ENCODE measurements at regions not wholly inside any gene's neighbourhood (a gene's known extent, or its start where the extent isn't known, plus 50 kb on each side); places are given as distances from the start of the nearest gene placed in this dataset.

GRCh38 chr9:16341177-16341576 lies 529.3 kb downstream of the BNC2 start:
- TF ChIP-seq, protein P1, sequence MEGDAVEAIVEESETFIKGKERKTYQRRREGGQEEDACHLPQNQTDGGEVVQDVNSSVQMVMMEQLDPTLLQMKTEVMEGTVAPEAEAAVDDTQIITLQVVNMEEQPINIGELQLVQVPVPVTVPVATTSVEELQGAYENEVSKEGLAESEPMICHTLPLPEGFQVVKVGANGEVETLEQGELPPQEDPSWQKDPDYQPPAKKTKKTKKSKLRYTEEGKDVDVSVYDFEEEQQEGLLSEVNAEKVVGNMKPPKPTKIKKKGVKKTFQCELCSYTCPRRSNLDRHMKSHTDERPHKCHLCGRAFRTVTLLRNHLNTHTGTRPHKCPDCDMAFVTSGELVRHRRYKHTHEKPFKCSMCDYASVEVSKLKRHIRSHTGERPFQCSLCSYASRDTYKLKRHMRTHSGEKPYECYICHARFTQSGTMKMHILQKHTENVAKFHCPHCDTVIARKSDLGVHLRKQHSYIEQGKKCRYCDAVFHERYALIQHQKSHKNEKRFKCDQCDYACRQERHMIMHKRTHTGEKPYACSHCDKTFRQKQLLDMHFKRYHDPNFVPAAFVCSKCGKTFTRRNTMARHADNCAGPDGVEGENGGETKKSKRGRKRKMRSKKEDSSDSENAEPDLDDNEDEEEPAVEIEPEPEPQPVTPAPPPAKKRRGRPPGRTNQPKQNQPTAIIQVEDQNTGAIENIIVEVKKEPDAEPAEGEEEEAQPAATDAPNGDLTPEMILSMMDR (IDR thresholded peaks at IDR 0.05) = no peak
- no peak for TF ChIP-seq POLR2A (IDR thresholded peaks at IDR 0.05)

All from esophagus squamous epithelium (tissue), 4 donors.